ENCODE measurements at regions not wholly inside any gene's neighbourhood (a gene's known extent, or its start where the extent isn't known, plus 50 kb on each side); places are given as distances from the start of the nearest gene placed in this dataset.
"Not testable (repeated sequence)": the region's sequence is repeated elsewhere in the genome, so short reads cannot be mapped to it uniquely, and the experiment has no call there.

DNA sequence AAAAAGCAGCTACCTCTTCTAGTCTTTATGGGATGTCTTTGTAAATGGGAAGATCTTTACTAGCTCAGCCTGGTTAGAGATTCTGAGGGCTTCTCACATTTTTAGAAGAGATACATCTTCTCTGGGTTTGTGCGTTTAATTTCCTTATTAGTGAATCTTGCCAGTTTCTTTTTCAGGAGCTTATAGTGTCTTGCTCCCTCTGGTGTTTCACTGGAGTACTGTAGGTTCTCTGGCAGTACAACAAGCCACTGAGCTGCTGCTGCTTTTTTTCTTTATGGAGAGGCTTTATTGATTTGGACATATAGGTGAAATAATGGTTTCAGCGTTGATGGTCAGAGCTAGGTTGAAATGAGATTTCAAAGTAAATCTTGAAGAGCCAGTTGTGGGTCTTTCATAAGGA lies 82.9 kb downstream of the LAS1L start:
- Histone ChIP-seq H3K27me3 (no peaks in the 10 kb centered on the region), H3K9me3 (no peaks in the 10 kb centered on the region), H3K4me1 (no peaks in the 10 kb centered on the region), H3K27ac (no peak overlapping the region), H3K4me3 (no peak overlapping the region), H3K36me3 (no peaks in the 10 kb centered on the region)
- TF ChIP-seq, protein P1, sequence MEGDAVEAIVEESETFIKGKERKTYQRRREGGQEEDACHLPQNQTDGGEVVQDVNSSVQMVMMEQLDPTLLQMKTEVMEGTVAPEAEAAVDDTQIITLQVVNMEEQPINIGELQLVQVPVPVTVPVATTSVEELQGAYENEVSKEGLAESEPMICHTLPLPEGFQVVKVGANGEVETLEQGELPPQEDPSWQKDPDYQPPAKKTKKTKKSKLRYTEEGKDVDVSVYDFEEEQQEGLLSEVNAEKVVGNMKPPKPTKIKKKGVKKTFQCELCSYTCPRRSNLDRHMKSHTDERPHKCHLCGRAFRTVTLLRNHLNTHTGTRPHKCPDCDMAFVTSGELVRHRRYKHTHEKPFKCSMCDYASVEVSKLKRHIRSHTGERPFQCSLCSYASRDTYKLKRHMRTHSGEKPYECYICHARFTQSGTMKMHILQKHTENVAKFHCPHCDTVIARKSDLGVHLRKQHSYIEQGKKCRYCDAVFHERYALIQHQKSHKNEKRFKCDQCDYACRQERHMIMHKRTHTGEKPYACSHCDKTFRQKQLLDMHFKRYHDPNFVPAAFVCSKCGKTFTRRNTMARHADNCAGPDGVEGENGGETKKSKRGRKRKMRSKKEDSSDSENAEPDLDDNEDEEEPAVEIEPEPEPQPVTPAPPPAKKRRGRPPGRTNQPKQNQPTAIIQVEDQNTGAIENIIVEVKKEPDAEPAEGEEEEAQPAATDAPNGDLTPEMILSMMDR (IDR thresholded peaks at IDR 0.05): peak; percentile 60 to 73 (median 70)
- no peak for TF ChIP-seq POLR2A (IDR thresholded peaks at IDR 0.05)
- ATAC-seq (peak; percentile 67 to 78 (median 72)), DNase-seq (no peak)
- intact Hi-C loops (cut with DNase I): no loop called here
- 20% methylated on average over 2 of the region's 2 CpGs for whole genome bisulfite sequencing (ENCODE audit: insufficient coverage, low coverage, low lambda C conversion rate, missing lambda C conversion rate)

DNA sequence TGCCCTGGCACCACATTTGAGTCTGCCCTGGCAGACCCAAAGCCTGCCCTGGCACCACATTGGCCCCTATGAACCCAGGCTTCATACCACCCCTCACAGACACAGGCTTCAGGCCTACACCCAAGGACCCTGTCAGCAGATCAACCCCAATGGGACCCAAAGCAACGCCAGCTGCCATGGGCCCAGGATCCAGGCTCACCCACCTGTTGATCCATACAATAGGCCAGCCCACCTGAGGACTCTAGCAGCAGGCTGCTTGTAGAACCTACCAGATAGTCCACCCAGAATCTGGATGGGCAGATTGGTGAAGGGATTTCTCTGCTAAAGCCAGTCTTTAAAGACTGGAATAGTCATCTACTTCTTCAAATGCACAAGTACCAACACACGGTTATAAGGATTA lies 114.4 kb downstream of the LAS1L start:
- DNase-seq (no peak), ATAC-seq (no peak)
- H3K4me3 ChIP-seq: no peak overlapping the region
- intact Hi-C loops (cut with DNase I): no loop called here
- no peaks in the 10 kb centered on the region for H3K36me3 ChIP-seq
- TF ChIP-seq, protein P1 (IDR thresholded peaks at IDR 0.05): no peak
- no peak for TF ChIP-seq POLR2A (IDR thresholded peaks at IDR 0.05)
- no peaks in the 10 kb centered on the region for H3K27me3 ChIP-seq
- no peaks in the 10 kb centered on the region for H3K9me3 ChIP-seq
- WGBS (ENCODE audit: insufficient coverage, low coverage, low lambda C conversion rate, missing lambda C conversion rate): 100% methylated on average over 1 of the region's 2 CpGs
- H3K27ac ChIP-seq: no peak overlapping the region
- no peaks in the 10 kb centered on the region for H3K4me1 ChIP-seq

DNA sequence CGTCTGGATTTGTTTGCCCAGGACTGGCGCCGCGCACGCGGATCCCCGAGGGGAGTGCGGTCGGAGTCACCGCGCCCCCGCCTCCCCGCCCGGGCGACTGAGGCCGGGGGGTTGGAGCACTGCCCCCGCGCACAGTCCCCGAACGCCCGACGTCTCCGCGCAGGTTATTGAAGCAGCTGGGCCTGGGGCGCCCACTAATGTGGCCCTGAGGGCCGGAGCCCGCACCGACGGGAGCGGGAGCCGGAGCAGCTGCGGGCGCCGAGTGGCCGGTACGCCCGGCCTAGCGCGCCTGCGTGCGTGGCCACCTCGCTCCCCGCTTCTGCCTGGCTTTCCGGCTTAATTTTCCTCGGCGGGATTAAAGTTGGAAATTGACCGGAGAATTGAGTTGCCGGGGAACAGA lies 126.9 kb downstream of the LAS1L start:
- intact Hi-C loops (cut with DNase I); H3K27ac ChIP-seq; H3K9me3 ChIP-seq; H3K4me1 ChIP-seq; DNase-seq; ATAC-seq; H3K36me3 ChIP-seq; H3K27me3 ChIP-seq; H3K4me3 ChIP-seq: not testable (repeated sequence)
- 42% methylated on average over 8 of the region's 48 CpGs for WGBS (ENCODE audit: insufficient coverage, low coverage, low lambda C conversion rate, missing lambda C conversion rate)

DNA sequence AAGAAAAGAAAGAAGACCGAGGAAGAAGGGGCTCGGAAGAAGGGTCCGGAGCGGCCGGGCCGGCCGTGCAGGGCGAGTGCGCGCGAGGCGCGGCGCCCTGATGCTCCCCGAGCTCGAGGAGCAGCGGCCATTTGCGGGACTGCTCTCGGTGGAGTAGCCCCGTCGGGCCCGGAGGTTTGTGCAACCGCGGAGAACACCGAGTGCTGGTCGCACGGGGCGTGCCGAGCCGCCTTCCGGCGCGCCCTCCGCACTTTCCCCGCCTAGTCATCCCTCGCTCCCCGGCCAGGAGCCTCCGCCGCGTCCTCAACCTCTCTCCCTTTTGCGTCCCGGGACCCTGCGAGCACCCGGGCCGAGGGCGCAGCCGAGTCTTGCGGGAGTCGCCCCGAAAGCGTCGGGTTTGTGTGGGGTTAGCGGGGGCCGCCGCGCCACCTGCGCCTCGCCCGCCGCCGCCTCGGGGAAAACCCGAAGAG lies 127.4 kb downstream of the LAS1L start:
- WGBS (ENCODE audit: insufficient coverage, low coverage, low lambda C conversion rate, missing lambda C conversion rate): 46% methylated on average over 15 of the region's 63 CpGs
- peak in 1 of 4 donors; percentile 18 for ATAC-seq
- peak overlapping the region in 1 of 3 donors; percentile 17 for H3K4me3 ChIP-seq

DNA sequence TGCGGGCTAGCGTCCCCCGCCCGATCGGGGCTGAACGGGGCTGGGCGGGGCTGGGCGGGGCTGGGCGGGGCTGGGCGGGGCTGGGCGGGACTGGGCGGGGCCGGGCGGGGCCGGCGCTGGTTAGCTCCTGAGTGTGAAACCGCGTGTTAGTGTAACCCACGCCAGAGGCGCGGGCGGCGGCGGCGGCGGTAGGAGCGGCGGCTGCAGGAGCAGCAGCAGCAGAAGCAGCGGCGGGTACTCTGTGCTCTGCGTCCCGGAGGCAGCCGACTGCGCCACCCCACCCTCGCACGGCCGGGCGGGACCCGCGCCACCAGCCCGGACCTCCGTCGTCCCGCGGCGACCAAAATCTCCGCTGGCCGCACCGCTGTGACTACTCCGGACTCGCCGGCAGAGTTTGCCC lies 128.1 kb downstream of the LAS1L start:
- ATAC-seq (peak in 2 of 4 donors; percentile 23 to 49), DNase-seq (no peak)
- TF ChIP-seq POLR2A (IDR thresholded peaks at IDR 0.05): no peak
- TF ChIP-seq, protein P1 (IDR thresholded peaks at IDR 0.05): no peak
- Histone ChIP-seq H3K36me3 (no peaks in the 10 kb centered on the region), H3K9me3 (no peaks in the 10 kb centered on the region), H3K27me3 (peaks cover 0 to 7% of the 10 kb centered on the region in 2 donors), H3K4me3 (no peak overlapping the region), H3K4me1 (no peaks in the 10 kb centered on the region), H3K27ac (no peak overlapping the region)
- intact Hi-C loops (cut with DNase I): no loop called here
- WGBS (ENCODE audit: insufficient coverage, low coverage, low lambda C conversion rate, missing lambda C conversion rate): 27% methylated on average over 19 of the region's 52 CpGs

More for the DNA sequence above, 127.4 kb downstream of the LAS1L start:
- TF ChIP-seq POLR2A (IDR thresholded peaks at IDR 0.05): no peak
- TF ChIP-seq, protein P1 (IDR thresholded peaks at IDR 0.05): no peak
- intact Hi-C loops (cut with DNase I): no loop called here
- H3K36me3 ChIP-seq: no peaks in the 10 kb centered on the region
- no peak for DNase-seq
- H3K9me3 ChIP-seq: no peaks in the 10 kb centered on the region
- H3K27me3 ChIP-seq: peaks cover 0 to 7% of the 10 kb centered on the region in 2 donors
- H3K4me1 ChIP-seq: no peaks in the 10 kb centered on the region
- no peak overlapping the region for H3K27ac ChIP-seq
